Upper lobe of right lung (tissue), 1 donor: ENCODE measurements at regions not wholly inside any gene's neighbourhood (a gene's known extent, or its start where the extent isn't known, plus 50 kb on each side); places are given as distances from the start of the nearest gene placed in this dataset.

ENCODE experiments used
- ATAC-seq: fragments of 200-7000 bp; cut with Tn5 transposase; one replicate; pipeline ENCODE4 v1.9.1; 2020; ENCODE audit warnings: mild to moderate bottlenecking, moderate library complexity
- DNase-seq: peaks from one replicate; pipeline ENCODE4 v3.0.0-alpha.2; 2020
- H3K27ac ChIP-seq: fragments of 200-600 bp; one replicate; pipeline ENCODE4 v1.8.0; 2022
- H3K27me3 ChIP-seq: fragments of 200-600 bp; one replicate; pipeline ENCODE4 v1.8.0; 2022; ENCODE audit warnings: mild to moderate bottlenecking
- H3K36me3 ChIP-seq: fragments of 200-600 bp; one replicate; pipeline ENCODE4 v1.8.0; 2022
- H3K4me1 ChIP-seq: fragments of 200-600 bp; one replicate; pipeline ENCODE4 v1.8.0; 2022
- H3K4me3 ChIP-seq: fragments of 200-600 bp; one replicate; pipeline ENCODE4 v1.8.0; 2022; ENCODE audit warnings: mild to moderate bottlenecking
- H3K9me3 ChIP-seq: fragments of 200-600 bp; one replicate; pipeline ENCODE4 v1.8.0; 2022
- CTCF ChIP-seq: fragments of 200-600 bp; IDR thresholded peaks from one replicate; pipeline ENCODE4 v1.8.0; 2022; ENCODE audit warnings: antibody characterized with exemption
- intact Hi-C: fragments of 100-400 bp; cut with DNase I; formaldehyde crosslinking; loops from one replicate; pipeline ENCODE4 v1.11.0; 2022
- donor health status: DM: no; HTN: yes; CAD: no; lungs with severe emphysema.

DNA sequence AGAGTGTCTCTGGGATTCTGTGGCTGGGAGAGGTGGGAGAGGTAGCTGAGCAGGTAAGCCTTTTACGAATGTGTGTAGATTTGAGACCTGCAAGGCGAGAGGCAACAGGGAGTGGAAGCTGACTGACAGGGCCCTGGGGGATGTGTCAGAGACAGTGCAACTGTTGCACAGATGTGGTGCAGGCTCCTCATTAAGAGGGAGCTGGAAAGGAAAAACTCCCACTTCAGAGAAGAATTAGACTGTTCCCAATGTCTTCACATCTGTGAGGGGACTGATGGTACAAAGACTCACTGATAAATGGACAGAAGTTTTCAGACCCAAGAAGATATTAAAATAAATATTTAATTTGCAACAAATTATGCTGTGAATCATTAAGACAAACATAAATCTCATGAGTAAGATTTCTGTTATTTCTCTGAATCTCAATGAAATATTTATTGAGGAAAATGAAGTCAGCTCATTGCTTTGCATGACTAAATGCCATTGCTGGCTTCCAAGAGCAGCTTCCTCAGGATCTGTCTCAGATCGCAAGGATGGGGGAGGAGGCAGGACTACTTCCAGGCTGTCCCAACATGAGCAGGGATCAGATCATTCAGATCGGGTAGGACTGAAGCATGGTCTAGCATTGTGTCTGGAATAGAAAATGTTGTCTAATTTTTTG lies 127.3 kb upstream of the ROPN1 start:
- intact Hi-C loops, result no loop called here
- Histone ChIP-seq H3K27me3 (no peaks in the 10 kb centered on the region), H3K9me3 (no peaks in the 10 kb centered on the region), H3K27ac (no peak overlapping the region), H3K4me1 (peaks cover 32% of the 10 kb centered on the region), H3K4me3 (no peak overlapping the region), H3K36me3 (no peaks in the 10 kb centered on the region)
- ATAC-seq (no peak), DNase-seq (no peak)
- TF ChIP-seq CTCF, result no peak

- Histone ChIP-seq H3K4me3 (no peak overlapping the region), H3K27ac (no peak overlapping the region), H3K4me1 (peaks cover 25% of the 10 kb centered on the region), H3K27me3 (no peaks in the 10 kb centered on the region), H3K9me3 (no peaks in the 10 kb centered on the region), H3K36me3 (no peaks in the 10 kb centered on the region)
- intact Hi-C loops, result no loop called here
- ATAC-seq, result no peak
- TF ChIP-seq CTCF, result no peak
- no peak for DNase-seq
Observed at GRCh38 chr3:124121379-124122312, 129.7 kb upstream of the ROPN1 start.

DNA sequence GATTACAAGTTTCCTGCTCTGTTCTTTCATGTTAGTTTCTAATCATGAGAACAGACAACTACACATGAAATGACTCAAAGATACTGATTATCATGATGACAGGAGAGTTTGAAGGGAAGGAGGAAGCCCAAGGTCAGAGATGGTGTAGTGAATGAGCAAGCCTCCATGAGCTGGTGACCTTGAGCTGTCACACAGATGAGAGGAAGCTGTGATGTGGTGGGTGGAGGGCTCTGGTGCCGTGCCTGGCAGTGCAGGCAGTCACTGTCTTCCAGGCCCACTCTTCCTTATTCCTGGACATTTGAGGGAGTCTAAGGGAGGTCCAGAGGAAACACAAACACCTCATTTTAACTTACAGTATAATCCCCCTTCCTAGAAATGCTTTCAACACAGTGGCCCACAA lies 133.4 kb upstream of the ROPN1 start:
- H3K9me3 ChIP-seq, result no peaks in the 10 kb centered on the region
- H3K36me3 ChIP-seq, result no peaks in the 10 kb centered on the region
- no peaks in the 10 kb centered on the region for H3K4me1 ChIP-seq
- H3K4me3 ChIP-seq, result no peak overlapping the region
- ATAC-seq, result no peak
- TF ChIP-seq CTCF, result no peak
- no peaks in the 10 kb centered on the region for H3K27me3 ChIP-seq
- DNase-seq, result no peak
- intact Hi-C loops, result no loop called here
- H3K27ac ChIP-seq, result no peak overlapping the region

GRCh38 chr3:124126436-124127023 lies 134.6 kb upstream of the ROPN1 start:
- no peaks in the 10 kb centered on the region for H3K9me3 ChIP-seq
- no peaks in the 10 kb centered on the region for H3K27me3 ChIP-seq

GRCh38 chr3:124131158-124131557 lies 139.2 kb upstream of the ROPN1 start:
- no peak for TF ChIP-seq CTCF
- no peak overlapping the region for H3K4me3 ChIP-seq
- H3K9me3 ChIP-seq, result no peaks in the 10 kb centered on the region
- peaks cover 7% of the 10 kb centered on the region for H3K4me1 ChIP-seq
- H3K27ac ChIP-seq, result no peak overlapping the region
- H3K27me3 ChIP-seq, result no peaks in the 10 kb centered on the region
- DNase-seq (no peak), ATAC-seq (no peak)
- no peaks in the 10 kb centered on the region for H3K36me3 ChIP-seq
- intact Hi-C loops, result no loop called here

More at GRCh38 chr3:124126436-124127023, 134.6 kb upstream of the ROPN1 start:
- intact Hi-C loops, result no loop called here
- no peak overlapping the region for H3K4me3 ChIP-seq
- ATAC-seq (no peak), DNase-seq (no peak)
- H3K27ac ChIP-seq, result no peak overlapping the region
- TF ChIP-seq CTCF, result no peak
- no peaks in the 10 kb centered on the region for H3K36me3 ChIP-seq
- no peaks in the 10 kb centered on the region for H3K4me1 ChIP-seq
